Immature natural killer cell (primary cell): ENCODE measurements at regions not wholly inside any gene's neighbourhood (a gene's known extent, or its start where the extent isn't known, plus 50 kb on each side); places are given as distances from the start of the nearest gene placed in this dataset.

Source experiments
- DNase-seq, 3 donors: peaks; one replicate each; pipeline ENCODE4 v3.0.0; 2022; ENCODE audit warnings: mixed read lengths in 1 of 3
- H3K27ac Mint-ChIP-seq, 6 donors: one replicate each; pipeline ENCODE4 v1.8.0; 2020; ENCODE audit warnings: mixed read lengths in 6 of 6, mild to moderate bottlenecking in 5 of 6, inconsistent platforms in 4 of 6, moderate library complexity in 3 of 6
- H3K27me3 Mint-ChIP-seq, 3 donors: one replicate each; pipeline ENCODE4 v1.8.0; 2020 to 2021; ENCODE audit warnings: low read depth in 3 of 3, mild to moderate bottlenecking in 3 of 3, mixed read lengths in 3 of 3, moderate library complexity in 3 of 3, inconsistent platforms in 1 of 3
- H3K36me3 Mint-ChIP-seq, 3 donors: one replicate each; pipeline ENCODE4 v1.8.0; 2020; ENCODE audit warnings: mixed read lengths in 3 of 3, inconsistent platforms in 2 of 3, mild to moderate bottlenecking in 2 of 3
- H3K4me1 Mint-ChIP-seq, 2 donors: one replicate each; pipeline ENCODE4 v1.8.0; 2020; ENCODE audit warnings: inconsistent platforms in 2 of 2, mild to moderate bottlenecking in 2 of 2, mixed read lengths in 2 of 2, moderate library complexity in 1 of 2
- H3K4me3 Mint-ChIP-seq, 5 donors: one replicate each; pipeline ENCODE4 v1.8.0; 2020; ENCODE audit warnings: mild to moderate bottlenecking in 5 of 5, mixed read lengths in 5 of 5, inconsistent platforms in 3 of 5, moderate library complexity in 3 of 5
- H3K9me3 Mint-ChIP-seq, 6 donors: one replicate each; pipeline ENCODE4 v1.8.0; 2020; ENCODE audit warnings: mild to moderate bottlenecking in 6 of 6, mixed read lengths in 6 of 6, inconsistent platforms in 4 of 6, moderate library complexity in 3 of 6

- Mint-ChIP-seq H3K4me1 (no peaks in the 10 kb centered on the region), H3K36me3 (no peaks in the 10 kb centered on the region), H3K9me3 (no peaks in the 10 kb centered on the region), H3K4me3 (no peak overlapping the region), H3K27ac (no peak overlapping the region), H3K27me3 (peaks cover 0 to 6% (median 1%) of the 10 kb centered on the region in 3 donors)
- DNase-seq = no peak
These were observed 71.4 kb upstream of the PJA1 start for GRCh38 chrX:69236641-69237040.

- no peak overlapping the region for H3K27ac Mint-ChIP-seq
- no peaks in the 10 kb centered on the region for H3K36me3 Mint-ChIP-seq
- DNase-seq = no peak
- no peaks in the 10 kb centered on the region for H3K4me1 Mint-ChIP-seq
- H3K27me3 Mint-ChIP-seq = peaks cover 1 to 2% (median 1%) of the 10 kb centered on the region in 3 donors
- H3K9me3 Mint-ChIP-seq = no peaks in the 10 kb centered on the region
- H3K4me3 Mint-ChIP-seq = no peak overlapping the region
These were observed 69.4 kb upstream of the PJA1 start for GRCh38 chrX:69234624-69235023.

GRCh38 chrX:69232945-69233344 lies 67.7 kb upstream of the PJA1 start:
- peaks cover under 1 to 3% (median 2%) of the 10 kb centered on the region in 3 donors for H3K27me3 Mint-ChIP-seq
- H3K27ac Mint-ChIP-seq = no peak overlapping the region
- H3K4me1 Mint-ChIP-seq = no peaks in the 10 kb centered on the region
- no peak overlapping the region for H3K4me3 Mint-ChIP-seq
- DNase-seq = no peak
- H3K36me3 Mint-ChIP-seq = no peaks in the 10 kb centered on the region
- no peaks in the 10 kb centered on the region for H3K9me3 Mint-ChIP-seq

GRCh38 chrX:69231903-69232302 lies 66.7 kb upstream of the PJA1 start:
- Mint-ChIP-seq H3K36me3 (no peaks in the 10 kb centered on the region), H3K27me3 (peaks cover 2 to 3% (median 2%) of the 10 kb centered on the region in 3 donors), H3K4me1 (no peaks in the 10 kb centered on the region), H3K9me3 (no peaks in the 10 kb centered on the region), H3K4me3 (no peak overlapping the region), H3K27ac (no peak overlapping the region)
- no peak for DNase-seq

DNA sequence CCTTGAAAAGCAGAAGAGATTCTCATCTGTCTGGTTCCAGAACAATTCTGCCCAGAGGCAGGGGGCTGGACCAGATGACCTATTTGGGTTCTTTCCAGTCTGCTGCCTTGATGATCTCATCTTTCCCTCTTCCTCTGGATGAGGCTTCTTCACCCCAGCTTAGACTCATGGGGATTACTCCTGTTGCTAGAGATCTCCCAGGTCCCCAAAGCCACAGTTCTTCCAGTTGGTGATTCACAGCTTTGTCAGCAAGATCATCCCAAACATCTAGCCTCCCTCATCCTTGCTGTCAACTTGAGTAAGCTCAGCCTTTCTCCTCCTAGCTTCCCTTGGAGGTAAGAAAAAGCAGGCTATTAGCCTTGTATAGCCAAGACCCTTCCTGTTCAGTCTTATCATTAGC lies 64.2 kb upstream of the PJA1 start:
- Mint-ChIP-seq H3K4me3 (no peak overlapping the region), H3K36me3 (no peaks in the 10 kb centered on the region), H3K27me3 (peaks cover 2 to 3% (median 2%) of the 10 kb centered on the region in 3 donors)

DNA sequence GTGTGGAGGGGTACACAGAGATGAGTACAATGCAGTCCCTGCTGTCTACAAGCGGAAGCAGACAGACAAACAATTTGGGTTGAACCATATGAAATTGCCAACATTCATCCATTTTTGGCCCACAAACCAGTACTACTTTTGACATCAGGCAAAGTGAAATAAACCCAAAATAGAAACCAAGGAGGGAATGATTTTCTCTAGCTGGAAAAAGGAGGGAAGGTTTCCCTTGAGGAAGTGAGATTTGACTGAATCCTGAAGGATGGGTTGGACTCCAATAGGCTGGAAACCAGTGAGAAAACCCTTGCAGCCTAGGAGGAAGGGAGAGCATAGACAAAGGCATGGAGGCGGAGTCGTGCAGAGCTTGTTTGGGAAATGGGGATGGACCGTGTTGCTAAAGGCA lies 63.5 kb upstream of the PJA1 start:
- H3K4me1 Mint-ChIP-seq = no peaks in the 10 kb centered on the region
- H3K9me3 Mint-ChIP-seq = no peaks in the 10 kb centered on the region
- no peaks in the 10 kb centered on the region for H3K36me3 Mint-ChIP-seq
- H3K4me3 Mint-ChIP-seq = no peak overlapping the region
- DNase-seq = no peak
- no peak overlapping the region for H3K27ac Mint-ChIP-seq
- H3K27me3 Mint-ChIP-seq = peaks cover 2 to 3% (median 3%) of the 10 kb centered on the region in 3 donors

More for the DNA sequence above, 64.2 kb upstream of the PJA1 start:
- DNase-seq = no peak
- Mint-ChIP-seq H3K27ac (no peak overlapping the region), H3K9me3 (no peaks in the 10 kb centered on the region), H3K4me1 (no peaks in the 10 kb centered on the region)

DNA sequence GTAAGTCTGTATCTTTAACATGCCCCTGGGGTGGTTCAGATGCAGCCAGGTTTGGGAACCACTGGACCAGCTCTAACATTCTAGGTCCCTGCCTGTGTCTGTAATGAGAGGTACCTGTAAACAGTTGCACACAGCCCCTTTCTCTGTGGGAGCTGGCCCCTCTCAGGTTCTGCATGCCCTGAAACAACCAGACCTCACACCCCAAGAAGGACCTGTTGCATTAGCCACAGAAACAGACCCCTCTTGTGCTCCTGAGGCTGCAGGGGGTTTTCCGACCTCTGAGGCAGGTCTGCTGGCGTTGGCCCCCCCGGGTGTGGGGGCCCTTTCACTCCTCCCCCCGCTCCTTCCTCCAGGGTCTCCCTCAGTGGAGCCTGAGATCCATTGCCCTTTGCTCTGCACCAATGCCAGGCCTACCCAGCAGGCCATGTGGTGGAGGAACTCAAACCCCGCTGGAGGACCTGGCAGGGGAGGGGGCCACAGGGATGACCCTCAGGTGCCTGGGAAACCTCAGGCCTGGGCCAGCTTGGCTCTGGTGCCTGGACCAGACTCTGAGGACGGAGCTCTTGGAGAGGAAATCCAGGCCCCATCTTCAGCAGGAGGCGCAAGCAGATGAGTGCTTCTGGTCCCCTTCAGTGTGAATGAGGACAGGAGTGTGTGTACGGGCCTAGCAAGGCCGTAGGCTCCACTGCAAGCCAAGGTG lies 61.4 kb upstream of the PJA1 start:
- H3K27ac Mint-ChIP-seq = no peak overlapping the region
- H3K4me1 Mint-ChIP-seq = no peaks in the 10 kb centered on the region
- DNase-seq = no peak
- peaks cover 1 to 7% (median 6%) of the 10 kb centered on the region in 3 donors for H3K27me3 Mint-ChIP-seq
- H3K4me3 Mint-ChIP-seq = no peak overlapping the region
- H3K9me3 Mint-ChIP-seq = no peaks in the 10 kb centered on the region
- H3K36me3 Mint-ChIP-seq = no peaks in the 10 kb centered on the region

DNA sequence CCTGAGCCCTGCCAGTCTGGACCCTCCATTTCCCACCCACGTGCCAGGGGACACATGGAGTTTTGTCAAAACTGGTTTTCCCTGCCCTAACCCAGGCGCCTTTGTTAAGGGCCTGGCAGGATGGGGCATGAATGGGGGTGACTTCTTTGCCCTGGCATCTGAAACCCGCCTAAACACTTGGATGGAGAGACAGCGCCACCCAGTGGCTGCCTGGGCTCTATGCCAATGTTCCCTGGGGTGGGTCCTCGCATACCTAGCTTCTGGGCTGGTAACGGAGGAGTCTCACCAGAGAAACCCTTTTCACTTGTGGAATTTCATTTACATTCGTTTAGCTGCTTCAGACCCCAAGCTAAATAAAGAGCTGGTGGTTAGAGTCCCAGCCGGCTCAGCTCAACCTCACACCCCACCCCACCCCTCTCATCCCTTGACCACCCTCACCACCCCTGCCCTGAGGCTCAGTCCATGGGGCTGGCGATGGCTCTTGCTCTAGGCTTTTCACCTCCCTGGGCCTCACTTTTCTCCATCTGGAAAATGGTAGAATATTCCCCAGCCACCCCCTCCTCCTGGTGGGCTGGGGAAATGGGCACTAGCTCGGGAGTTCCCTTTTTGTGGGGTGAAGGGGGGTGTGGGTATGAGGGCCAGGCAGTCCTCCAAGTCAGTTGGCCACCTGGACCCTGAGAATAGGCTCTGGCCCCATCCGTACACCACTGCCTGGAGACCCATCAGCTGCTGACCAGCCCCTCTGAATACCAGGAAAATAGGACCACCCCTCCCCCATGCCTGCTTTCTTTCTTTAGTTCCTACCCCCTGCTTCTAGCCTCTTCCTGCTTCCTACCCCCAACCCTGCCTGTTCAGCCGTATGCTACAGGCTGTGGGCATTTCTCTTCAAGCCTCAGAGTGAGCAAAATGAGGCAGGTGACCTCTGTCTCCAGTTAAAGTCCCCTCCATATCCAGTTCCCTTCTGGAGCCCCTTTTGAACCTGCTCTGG lies 57.1 kb upstream of the PJA1 start:
- H3K9me3 Mint-ChIP-seq = no peaks in the 10 kb centered on the region
- H3K27me3 Mint-ChIP-seq = peaks cover 0 to 9% (median 4%) of the 10 kb centered on the region in 3 donors
- no peak overlapping the region for H3K27ac Mint-ChIP-seq
- peak; percentile 51 to 60 (median 51) for DNase-seq
- H3K4me3 Mint-ChIP-seq = no peak overlapping the region
- no peaks in the 10 kb centered on the region for H3K36me3 Mint-ChIP-seq
- H3K4me1 Mint-ChIP-seq = no peaks in the 10 kb centered on the region

DNA sequence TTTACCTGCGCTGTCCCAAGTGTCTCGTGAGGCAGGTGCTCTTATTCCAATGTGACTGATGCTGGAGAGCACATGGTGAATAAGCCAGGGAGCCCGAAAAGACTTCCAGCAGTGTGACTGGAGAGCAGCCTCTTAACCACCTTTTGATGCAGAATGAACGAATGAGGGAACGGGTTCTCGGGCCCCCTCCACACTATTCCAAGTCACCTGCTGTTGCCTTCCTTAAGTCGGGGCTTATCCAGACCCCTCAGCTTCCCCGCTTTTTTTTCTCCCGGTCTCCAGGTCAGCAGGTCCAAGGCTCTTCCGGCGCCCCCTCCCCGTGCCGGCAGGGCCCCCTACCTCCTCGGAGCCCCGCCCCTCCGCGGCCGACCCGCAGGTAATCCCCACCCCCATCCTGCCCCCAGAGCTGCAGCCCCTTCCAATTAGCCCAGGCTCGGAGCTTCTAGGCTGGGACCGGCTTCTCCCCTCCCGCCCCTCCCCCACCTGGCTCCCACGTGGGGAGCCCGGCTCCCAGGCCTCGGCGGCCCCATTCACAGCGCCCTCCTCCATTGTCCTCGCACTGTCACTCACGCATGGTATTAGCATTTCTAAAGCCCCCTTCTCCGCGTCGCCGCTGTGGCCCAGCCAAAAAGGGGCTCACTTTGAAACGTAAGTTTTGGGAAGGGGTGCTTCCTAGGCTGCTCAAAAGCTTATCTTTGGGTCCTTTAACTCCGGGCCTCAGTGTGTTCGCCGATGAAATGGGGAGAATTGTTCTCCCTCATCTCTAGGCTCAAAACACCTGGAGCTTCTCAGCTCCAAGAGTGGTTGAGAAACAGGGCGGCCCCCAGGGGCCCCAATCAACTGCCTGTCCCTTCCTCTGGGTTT lies 56.2 kb upstream of the PJA1 start:
- H3K27ac Mint-ChIP-seq = no peak overlapping the region
- no peak for DNase-seq
- peaks cover 0 to 9% (median 4%) of the 10 kb centered on the region in 3 donors for H3K27me3 Mint-ChIP-seq
- no peak overlapping the region for H3K4me3 Mint-ChIP-seq
- no peaks in the 10 kb centered on the region for H3K4me1 Mint-ChIP-seq
- H3K36me3 Mint-ChIP-seq = no peaks in the 10 kb centered on the region
- no peaks in the 10 kb centered on the region for H3K9me3 Mint-ChIP-seq

DNA sequence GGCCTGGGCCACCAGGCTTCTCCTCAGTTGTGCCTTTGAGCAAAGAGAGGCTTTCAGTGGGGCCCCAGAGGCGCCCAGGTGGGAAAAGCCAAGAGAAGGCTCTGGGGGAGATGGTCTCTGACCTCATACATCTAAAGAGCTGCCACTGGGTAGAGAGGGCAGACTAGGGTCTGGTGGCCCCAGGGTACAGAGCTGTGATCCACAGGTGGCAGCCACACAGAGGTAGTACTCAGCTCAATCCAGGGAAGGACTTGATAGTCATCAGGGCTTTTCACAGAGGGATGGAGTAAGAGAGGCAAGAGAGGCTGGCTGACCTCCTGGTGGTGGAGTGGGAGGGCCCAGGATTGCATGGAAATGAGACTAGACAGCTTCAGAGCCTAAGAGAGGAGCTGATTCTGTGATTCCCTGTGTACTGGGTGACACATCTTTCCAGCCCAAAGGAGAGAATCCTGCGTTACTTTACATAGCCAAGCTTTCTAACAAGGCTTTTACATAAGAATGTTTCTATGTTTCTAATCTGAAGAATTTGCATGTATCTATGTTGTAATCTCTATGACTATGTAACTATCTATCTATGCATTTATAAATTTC lies 53.2 kb upstream of the PJA1 start:
- Mint-ChIP-seq H3K4me1 (no peaks in the 10 kb centered on the region), H3K36me3 (no peaks in the 10 kb centered on the region), H3K27me3 (peaks cover 0 to 16% (median 2%) of the 10 kb centered on the region in 3 donors)

GRCh38 chrX:69216911-69217310 lies 51.7 kb upstream of the PJA1 start:
- H3K9me3 Mint-ChIP-seq = no peaks in the 10 kb centered on the region
- H3K36me3 Mint-ChIP-seq = no peaks in the 10 kb centered on the region
- no peak overlapping the region for H3K4me3 Mint-ChIP-seq
- no peak overlapping the region for H3K27ac Mint-ChIP-seq
- H3K4me1 Mint-ChIP-seq = no peaks in the 10 kb centered on the region
- no peak for DNase-seq
- peaks cover 0 to 10% (median 0%) of the 10 kb centered on the region in 3 donors for H3K27me3 Mint-ChIP-seq

More for the DNA sequence above, 53.2 kb upstream of the PJA1 start:
- H3K27ac Mint-ChIP-seq = no peak overlapping the region
- H3K4me3 Mint-ChIP-seq = no peak overlapping the region
- H3K9me3 Mint-ChIP-seq = no peaks in the 10 kb centered on the region
- no peak for DNase-seq

DNA sequence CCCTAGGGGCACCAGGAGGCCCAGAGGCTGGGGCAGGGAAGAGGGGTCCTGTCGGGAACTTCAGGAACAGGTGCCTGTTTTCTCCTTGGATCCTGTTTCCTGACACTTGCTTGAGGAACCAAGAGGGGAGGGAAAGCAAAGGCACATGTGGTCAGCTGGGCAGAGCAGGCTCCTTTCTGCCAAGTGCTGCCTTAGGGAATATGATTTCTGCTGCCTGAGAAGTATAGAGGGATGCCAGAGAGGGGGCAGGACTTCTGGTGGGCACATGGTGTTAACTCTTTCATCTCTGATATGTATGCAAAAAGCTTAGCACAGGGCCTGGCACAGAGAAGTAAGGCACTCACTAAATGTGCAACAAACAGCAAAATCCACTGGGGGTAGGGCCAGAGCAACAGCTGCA lies 51.2 kb upstream of the PJA1 start:
- Mint-ChIP-seq H3K36me3 (no peaks in the 10 kb centered on the region), H3K27ac (no peak overlapping the region), H3K9me3 (no peaks in the 10 kb centered on the region), H3K4me3 (no peak overlapping the region), H3K27me3 (peaks cover 0 to 10% (median 3%) of the 10 kb centered on the region in 3 donors), H3K4me1 (no peaks in the 10 kb centered on the region)
- DNase-seq = no peak

DNA sequence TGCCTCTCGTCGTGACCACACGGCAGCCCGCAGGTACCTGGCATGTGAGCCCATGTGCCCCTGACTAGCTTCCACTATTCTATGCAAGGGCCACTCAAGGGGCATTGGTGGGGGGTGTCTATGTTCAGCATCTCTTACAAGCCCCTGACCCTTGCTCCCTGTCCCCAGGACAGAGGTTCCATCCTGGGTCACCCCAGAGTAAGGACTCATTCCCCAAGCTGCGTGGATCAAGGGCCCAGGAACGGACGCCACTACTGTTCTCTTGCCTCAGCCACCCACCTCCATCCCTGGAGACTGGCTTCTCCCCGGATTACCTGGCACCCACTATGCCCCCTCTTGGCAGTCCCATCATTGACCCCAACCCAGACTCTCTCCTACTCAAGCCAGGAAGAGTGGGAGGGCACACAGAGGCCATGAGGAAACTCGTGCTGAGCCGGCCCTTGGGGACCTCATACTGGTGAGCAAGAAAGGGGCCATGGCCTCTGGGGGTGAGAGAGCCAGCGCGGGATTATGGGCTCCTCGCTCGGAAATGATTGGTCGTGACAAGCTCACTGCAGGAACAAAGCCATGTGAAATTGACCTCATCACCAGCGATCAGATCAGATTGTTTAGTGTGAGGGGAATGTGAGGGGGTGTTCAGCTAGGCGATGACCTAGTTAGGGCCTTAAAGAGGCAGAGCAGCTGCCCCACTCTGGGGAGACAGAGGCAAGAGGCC lies 50.1 kb upstream of the PJA1 start:
- Mint-ChIP-seq H3K4me1 (no peaks in the 10 kb centered on the region), H3K4me3 (no peak overlapping the region), H3K27ac (no peak overlapping the region), H3K36me3 (no peaks in the 10 kb centered on the region), H3K27me3 (peaks cover 0 to 10% (median 3%) of the 10 kb centered on the region in 3 donors), H3K9me3 (no peaks in the 10 kb centered on the region)
- no peak for DNase-seq
